ENCODE measurements at regions not wholly inside any gene's neighbourhood (a gene's known extent, or its start where the extent isn't known, plus 50 kb on each side); places are given as distances from the start of the nearest gene placed in this dataset.

DNA sequence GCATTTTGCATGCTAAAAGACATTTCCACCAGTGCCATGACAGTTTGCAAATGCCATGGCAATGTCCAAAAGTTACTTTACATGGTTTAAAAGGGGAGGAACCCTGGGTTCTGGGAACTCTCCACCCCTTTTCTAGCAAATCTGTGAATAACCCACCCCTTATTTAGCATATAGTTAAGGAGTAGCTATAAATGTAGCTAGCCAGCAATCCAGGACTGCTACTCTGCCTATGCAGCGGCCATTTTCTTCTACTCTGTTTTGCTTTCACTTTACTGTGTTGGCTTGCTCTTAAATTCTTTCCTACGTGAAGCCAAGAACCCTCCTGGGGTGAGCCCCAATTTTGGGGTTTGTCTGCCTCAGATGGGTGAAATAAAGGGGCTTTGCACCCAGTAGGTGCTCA lies 141.0 kb downstream of the PTPN11 start:
- no peak for DNase-seq

DNA sequence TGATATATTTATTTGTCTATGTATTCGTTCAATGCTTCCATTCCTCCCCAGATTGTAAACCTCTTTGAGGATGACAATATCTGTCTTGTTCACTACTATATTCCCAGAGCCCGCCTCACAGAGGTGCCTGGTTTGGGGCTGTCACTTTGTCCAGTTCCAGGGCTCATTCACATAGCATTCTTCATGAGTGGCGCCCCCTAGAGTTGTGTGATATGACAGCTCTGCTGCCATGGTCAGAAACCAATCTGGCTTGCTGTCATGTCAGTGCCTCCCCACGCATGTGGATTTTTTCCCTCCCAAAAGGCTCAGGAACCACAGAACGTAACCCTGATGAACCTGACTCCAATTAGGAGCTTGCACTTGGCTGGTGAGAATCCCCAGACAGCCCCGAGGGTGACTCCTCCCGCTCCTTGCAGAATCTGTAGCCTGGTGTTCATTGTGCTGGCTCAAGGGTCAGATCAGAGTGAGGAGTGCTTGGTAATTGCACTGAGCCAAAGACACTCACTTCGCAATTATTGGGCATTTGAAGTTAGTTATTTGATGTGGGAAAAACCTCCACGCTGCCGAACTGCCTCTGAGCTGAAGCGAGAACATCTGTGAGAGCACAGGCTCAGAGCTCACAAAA lies 145.5 kb downstream of the PTPN11 start:
- DNase-seq = no peak

DNA sequence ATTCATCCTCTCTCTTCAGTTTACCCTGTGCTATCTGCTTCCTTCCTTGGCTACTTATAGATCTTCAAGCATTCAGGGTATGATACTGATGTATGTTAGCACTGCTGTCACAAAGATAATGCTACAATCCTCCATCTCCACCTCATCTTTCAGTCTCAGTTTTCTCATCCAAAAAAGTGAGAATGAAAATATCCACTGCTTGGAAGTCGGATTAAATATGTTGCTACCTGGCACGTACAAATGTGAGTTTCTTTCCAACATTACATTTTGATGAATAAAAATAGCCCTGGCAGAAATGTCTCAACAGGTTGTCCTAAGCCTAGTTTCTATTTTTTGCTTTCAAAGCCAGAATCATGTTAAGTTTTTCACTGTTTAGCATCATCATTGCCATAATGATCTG lies 149.9 kb downstream of the PTPN11 start:
- no peak for DNase-seq

DNA sequence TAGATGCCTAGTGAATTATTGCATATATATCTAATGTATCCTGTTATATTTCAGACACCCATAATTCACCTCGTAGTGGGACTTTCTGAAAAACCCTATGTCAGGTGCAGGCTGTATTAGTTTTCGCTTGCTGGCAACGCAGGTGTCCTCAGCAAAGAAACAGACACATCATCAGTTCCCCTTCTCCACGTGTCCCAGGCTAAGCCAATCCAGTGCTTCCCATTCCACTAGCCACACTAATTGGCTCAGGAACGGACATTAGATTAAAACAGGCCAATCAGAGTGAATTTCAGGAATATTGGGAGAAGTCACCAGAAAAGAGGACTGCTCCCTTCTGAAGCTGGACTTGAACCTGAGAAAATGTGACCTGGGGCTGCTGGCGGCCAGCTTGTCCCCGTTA lies 151.3 kb downstream of the PTPN11 start:
- no peak for DNase-seq

DNA sequence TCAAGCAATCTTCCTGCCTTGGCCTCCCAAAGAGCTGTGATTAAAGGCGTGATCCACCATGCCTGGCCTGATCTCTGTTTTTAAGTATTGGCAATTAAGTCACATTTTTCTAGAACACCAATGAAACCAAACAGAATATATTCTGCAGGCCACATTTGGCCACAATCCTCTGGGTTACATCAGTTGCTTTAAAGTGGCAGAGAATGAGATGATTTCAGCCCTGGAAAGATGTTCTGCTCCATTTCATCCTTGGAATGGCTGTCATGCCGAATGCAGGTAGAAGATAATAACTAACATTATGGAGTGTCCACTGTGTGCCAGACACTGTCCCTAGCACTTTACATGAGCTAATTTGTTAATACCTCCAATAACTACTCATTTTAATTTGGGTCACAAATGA lies 154.4 kb downstream of the PTPN11 start:
- no peak for DNase-seq

DNA sequence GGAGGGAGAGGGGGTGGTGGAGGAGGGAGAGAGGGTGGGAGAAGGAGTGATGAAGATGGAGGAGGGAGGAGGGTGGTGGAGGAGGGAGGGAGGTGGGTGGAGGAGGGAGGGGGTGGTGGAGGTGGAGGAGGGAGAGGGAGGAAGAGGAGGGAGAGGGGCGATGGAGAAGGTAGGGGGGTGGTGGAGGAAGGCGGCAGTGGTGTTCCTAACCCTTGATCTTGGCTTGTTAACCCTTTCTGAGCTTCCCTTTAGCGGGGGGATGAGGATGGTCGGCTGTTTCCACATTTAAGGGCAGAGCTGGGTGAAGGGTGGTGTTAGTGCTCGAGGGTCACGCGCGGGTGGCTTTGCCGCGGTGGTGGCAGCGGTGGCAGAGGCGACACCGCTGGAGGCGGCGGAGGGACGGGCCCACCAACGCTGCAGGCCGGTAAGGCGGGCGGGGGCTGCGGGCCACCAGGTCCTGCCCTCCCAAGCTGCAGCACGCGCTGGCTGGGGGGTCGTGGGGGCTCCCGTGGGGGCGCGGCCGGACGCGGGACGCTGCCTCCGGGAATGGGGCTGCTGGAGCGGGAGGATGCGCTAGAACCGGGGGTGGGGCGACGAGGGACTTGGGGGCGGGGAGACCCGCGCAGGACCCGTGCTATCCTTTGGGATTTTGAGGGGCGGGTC lies 156.3 kb downstream of the PTPN11 start:
- DNase-seq = no peak

DNA sequence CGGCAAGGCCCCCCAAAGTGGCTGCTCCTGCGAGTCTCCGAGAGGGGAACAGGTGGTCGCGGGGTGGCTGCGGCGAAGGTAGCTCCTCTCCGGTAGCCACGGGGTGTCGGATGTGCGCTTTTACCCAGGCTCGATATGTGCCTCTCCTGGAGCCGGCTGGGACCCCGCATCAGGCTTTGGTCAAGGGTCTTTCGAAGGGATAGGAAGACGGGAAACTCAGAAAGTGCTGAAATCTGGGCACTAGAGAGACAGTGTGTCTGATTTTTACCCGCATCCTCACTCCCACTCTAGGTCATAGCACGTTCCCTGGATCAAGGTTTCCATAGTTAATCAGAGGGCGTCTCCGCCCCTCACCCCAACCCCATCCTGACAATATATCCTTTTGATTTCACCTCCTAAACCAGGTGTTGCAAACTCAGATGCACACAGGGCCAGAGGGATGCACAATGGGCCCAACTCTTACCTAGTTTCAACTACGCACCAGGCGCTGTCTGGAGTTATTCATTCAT lies 156.9 kb downstream of the PTPN11 start:
- DNase-seq = no peak

DNA sequence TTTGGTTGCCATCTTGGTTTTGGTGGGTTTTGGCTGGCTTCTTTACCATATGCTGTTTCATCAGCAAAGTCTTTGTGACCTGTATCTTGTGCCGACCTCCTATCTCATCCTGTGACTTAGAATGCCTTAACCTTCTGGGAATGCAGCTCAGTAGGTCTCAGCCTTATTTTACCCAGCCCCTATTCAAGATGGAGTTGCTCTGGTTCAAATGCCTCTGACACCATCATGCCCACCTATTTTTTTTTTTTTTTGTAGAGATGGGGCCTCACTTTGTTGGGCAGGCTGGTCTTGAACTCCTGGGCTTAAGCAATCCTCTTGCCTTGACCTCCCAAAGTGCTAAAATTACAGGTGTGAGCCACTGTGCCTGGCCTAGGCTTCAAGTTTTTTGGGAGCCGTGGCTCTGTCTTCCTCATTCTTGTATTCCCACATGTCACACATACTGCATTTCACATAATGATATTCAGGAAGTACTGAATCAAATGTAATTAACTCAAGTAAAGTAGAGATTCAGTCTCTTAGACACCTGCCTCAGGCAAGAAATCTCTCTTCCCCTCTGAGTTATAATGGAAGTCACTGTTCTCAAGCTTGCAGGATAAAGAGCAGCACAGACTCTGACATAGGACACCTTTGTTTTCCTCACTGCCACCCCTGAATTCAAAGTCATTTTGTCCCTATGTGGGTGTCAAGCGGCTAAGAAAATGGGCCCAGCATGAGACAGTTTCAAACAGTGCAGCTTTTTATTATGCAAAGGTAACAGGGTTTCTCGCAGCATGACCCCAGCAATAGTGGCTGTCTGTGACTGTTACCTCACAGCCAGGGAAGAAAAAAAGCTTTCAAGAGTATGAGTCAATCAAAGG lies 159.0 kb downstream of the PTPN11 start:
- peak; percentile 57 for DNase-seq

DNA sequence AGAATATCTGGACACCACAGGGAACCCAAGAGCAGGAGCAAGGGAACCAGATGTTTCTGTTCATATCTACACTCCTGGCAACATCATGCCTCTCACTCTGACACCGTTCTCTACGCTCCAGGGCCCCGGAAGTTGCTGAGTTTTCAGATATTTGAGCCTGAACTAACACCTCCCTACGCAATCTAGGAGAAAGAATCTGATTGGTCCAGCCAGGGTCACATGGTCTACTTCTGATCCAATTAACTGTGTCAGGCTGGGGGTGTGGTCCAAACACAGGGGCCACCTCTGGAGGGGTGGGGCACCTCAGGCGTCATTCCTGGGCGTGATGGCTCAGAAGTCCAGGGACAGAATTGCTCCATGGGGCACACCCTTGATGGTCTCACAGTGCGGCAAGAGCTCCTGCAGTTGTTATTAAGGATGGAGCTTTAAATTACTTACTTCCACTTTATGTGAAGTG lies 165.5 kb downstream of the PTPN11 start:
- no peak for DNase-seq

DNA sequence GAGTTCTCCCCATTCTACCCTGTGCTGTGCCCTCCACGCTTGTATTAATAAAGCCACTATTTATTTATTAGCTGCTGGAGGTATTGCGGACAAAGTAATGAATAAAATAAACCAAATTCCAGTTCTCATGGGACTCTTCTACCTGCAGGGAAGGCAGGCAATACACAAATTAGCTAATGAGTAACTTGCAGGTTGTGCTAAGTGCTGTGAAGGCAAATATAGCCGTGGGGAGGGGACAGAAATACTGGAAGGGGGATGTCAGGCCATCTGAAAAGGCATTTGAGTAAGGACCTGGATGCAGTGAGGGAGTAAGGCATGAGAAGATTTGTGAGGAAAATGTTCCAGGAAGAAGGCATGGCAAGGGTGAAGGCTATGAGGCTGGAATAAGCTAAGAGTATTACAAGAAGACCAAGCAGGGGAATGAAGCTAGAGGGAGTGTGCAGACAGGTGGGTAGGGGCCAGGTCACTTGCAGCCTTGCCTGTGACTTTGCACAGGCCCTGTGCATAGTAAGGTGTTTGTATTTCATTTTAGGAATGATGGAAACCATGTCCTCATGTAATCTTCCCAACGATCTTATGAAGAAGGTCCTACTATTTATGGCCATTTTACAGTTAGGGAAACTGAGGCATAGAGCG lies 167.5 kb downstream of the PTPN11 start:
- DNase-seq = no peak

DNA sequence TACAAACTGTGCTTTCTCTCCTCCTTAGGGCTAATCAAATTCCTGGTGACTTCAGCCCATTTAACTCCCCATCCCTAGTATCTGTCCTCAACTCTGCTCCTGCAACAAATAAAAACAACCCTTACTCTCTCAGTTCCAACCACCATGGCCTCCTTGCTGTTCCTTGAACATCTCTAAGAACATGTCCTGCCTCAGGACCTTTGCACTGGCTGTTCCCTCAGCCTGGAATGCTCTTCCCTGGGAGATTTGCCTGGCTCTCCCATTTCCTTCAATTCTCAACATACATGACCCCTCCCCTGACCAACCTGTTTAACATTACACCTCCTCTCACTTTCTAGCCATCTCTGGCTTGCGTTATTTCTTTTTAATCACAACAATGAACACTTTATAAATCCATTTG lies 170.5 kb downstream of the PTPN11 start:
- no peak for DNase-seq

DNA sequence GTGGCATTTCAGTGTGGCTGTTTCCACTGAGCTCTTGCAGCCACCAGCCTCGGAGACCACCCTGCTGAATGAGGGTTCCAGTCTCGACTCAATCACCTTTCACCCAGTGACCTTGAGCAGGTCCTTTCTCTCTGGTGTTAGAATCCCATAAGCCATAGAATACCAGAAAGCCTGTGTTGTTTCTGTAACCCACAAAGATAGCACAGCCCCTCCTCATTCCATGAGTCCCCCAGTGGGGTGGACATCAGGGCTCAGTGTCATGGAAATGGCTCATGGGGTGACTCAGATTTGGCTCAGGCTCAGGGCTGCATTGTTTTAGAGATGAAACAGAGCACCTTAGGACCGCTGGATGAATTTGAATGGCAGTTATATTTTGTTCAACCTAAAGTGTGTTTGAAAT lies 171.5 kb downstream of the PTPN11 start:
- no peak for DNase-seq

DNA sequence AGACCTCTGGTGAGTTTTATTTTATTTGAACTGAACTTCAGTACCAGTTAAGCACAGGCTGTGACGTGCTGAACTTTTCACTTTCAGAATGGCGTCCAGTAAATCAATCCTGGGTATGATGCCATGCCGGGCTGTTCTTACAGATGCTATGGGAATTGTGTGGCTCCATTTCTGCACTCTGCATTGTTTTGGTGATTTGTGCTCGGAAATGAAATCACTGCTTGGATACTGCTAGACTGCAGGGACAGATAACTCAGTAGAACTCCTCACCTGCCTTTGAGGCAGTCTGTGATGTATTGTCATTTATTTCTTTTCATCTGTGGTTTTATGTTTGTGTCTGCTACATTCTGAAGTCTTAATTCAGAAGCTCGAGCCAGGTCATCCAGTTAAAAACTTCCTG lies 172.7 kb downstream of the PTPN11 start:
- no peak for DNase-seq

DNA sequence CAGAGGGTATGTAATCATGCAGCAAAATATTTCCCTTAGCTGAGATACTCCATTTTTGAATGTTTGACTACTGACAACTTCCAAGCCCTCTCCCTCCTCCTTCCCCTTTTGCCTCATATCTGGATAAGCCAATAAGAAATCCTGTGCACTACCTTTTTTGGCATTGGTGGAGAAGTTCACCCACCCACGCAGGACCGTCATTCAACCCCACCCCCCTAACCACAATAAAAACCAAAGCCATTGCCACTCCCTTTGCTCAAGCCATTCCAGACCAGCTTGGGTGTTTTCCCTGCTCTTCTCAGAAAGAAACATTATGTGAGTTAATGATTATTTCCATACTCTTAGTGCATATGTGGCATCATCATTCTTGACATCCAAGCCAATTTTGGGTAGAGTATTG lies 176.7 kb downstream of the PTPN11 start:
- no peak for DNase-seq

DNA sequence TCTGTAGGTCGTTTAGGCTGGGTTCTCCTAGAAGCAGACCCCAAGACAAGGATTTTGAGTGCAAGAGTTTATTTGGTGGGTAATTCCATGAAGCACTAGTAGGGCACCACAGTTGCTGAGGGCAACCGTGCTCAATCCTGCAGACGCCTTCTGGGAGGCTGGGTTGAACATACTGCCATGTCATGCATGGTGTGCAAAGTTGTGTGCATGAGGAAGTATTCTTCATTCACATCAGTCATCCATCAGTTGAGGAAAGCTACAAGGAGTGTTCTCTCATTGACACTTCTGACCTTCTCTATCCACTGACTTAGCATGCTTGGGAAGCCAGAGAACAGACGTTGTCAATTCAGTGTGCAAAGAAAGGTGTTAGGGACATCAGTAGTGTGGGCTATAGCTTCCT lies 179.2 kb downstream of the PTPN11 start:
- DNase-seq = no peak

DNA sequence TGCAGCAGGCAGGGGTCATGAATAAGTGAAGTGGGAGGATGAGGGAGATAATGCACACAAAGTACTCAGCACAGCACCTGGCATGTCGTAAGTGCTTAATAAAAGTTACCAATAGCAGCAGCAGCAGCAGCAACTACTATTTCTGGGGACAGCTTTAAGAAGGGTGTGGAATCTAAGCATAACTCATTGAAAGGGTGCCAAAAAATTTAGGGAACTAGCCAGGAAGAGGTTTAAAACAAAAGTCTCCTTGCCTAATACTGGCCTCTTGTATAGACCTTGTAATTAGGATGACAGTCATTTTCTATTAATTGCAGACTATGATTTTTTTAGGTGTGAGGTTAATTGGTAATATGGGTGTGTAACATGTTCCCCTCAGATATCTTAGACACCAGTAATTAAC lies 179.9 kb downstream of the PTPN11 start:
- DNase-seq = no peak

DNA sequence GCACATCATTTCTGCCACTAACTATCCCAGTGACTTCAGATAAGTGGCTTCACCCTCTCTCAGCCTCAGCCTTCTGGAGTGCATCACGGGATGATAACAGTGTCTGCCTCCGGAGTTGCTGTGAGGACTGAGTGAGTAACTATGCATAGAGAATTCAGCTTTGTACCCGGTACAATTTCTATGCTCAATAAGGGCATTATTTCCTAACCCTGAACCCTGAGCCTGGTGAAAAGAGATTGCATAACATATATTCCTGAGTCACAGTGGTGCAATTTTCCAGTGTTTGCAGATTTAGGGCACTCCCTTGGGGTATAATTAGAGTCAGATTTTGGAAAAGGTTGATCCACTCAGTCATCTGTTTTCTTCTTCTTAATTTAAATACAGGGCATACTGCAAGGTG lies 181.1 kb downstream of the PTPN11 start:
- DNase-seq = no peak

DNA sequence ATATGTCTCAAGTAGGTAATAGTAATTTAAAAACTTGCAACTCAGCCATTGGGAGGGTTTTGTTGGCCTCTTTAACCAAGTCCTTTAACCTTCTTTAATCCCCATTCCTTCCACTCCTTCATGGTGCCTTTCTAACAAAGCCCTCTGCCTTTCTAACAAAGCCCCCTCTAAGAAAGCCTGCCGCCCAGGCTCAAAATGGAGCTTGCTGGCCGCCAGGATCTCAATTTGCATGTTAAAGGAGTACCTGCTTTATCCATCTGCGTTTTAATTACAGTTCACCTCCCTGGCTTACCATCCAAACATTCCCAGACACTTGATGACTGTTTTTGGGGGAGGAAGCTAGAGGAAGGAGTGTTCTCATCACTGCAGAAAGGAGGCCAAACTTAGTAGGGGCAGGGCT lies 183.4 kb downstream of the PTPN11 start:
- no peak for DNase-seq

DNA sequence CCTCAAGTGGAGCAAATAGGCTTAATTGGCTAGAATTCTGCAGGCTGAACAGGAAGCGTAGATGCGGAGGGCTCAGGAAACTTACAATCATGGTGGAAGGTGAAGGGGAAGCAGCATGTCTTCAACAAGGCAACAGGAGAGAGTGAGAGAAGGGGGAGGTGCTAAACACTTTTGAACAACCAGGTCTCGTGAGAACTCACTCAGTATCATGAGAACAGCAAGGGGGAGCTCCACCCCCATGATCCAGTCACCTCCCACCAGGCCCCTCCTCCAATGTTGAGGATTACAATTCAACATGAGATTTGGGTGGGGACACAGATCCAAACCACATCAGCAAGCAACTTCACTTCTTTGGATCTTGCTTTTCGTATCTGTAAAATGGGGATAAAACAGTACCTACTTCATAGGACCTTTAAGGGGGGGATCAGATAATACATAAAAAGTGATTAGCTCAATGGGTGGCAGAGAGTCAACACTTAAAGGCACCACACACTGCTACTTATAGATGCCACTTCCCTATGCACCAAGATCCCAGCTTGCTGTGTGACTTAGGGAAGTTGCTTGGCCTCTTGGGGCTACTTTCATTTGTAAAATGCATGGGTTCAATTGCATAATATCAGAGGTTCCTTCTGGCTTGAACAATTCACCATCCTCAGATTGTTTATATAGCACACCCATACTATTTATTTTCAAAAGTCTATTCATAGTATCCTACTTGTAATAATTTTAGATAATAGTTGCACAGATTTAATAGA lies 184.8 kb upstream of the RPH3A start:
- no peak for DNase-seq

DNA sequence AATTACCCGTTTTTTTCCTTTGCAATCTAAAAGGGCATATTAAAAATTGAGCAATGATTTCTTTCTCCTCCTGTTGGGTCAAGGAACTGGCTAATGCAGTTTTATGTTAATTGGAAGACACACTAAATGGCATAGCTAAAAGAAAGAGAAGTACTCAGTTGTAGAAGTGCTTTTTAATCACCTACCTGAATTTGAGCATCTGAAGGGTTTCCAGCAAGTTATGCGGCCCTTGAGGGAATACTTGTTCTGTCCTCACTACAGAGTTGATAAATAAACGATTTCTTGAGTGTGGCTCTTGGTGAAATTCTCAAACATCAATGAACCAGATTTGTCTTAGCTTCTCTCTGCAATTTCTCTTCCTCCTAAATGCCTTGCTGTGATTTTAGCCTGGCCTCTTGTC lies 184.1 kb upstream of the RPH3A start:
- DNase-seq = no peak

DNA sequence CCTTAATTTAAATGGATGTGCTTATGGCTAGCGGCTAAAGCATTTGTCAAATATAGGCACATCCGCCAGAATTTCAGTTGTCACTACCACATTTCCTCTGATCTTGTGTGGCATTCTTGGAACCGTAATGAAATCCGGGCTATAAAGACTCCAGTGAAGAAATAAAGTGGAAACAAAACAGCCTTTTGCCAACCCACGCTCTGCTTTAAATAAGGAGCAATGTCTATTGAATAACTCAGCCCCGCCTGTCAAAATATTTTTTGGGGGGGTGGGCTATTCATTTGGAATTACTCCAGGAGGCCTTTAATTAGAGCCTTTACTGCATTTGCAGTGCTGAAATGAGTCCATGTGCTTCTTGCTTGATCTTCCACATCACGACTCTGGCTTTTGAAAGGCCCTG lies 179.6 kb upstream of the RPH3A start:
- DNase-seq = no peak

DNA sequence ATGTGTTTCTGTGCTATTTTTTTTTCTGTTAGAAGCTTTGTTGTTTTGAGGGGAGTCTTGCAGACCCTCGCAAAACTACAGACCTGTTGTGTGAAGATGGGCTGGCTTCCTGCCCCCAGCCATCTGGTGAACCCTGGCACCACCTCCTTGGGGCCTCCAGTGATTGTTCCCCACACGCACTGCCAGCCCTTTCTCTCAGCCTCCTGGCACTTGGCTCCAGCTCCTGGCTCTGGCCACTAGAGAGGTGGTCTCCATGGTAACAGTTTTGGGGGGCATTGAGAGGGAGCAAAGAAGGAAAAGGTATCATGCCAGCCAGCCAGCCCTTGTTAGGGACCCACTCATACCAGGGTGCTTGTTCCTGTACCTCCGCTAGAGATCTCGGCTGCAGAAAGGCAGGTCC lies 176.4 kb upstream of the RPH3A start:
- no peak for DNase-seq
